ENCODE measurements at regions not wholly inside any gene's neighbourhood (a gene's known extent, or its start where the extent isn't known, plus 50 kb on each side); places are given as distances from the start of the nearest gene placed in this dataset.

GRCh38 chr1:181910905-181911304 is 150.6 kb downstream of the ZNF648 start:
- H3K27me3 Mint-ChIP-seq (ENCODE audit: low read depth): peaks cover 3% of the 10 kb centered on the region
- H3K36me3 Mint-ChIP-seq: no peaks in the 10 kb centered on the region
- H3K9me3 Mint-ChIP-seq: peaks cover 4% of the 10 kb centered on the region; the same call in 1 of the 2 replicates
- ATAC-seq (peak; percentile 63; the same call in 1 of the 2 replicates), DNase-seq (ENCODE audit: low spot score) (no peak)
- CTCF ChIA-PET: no interaction called here
- H3K27ac Mint-ChIP-seq: no peak overlapping the region
- no peak overlapping the region for H3K4me3 Mint-ChIP-seq
- no peaks in the 10 kb centered on the region for H3K4me1 Mint-ChIP-seq
- no peak for TF ChIP-seq SMAD4 (CRISPR knock-in tag; IDR thresholded peaks at IDR 0.05)
- TF ChIP-seq ZMAT4 (CRISPR knock-in tag; IDR thresholded peaks at IDR 0.05): no peak
- POLR2A ChIA-PET: no interaction called here

- ChIA-PET CTCF (interaction anchor here (1.5 to 1.9 kb wide), 2 partner anchors 11 to 145 kb away, joined by 4 to 5 read pairs; no protein-coding TSS in a partner anchor), POLR2A (no interaction called here)
- Mint-ChIP-seq H3K27me3 (ENCODE audit: low read depth) (peaks cover 5% of the 10 kb centered on the region), H3K9me3 (peaks cover 4% of the 10 kb centered on the region; the same call in 1 of the 2 replicates), H3K27ac (no peak overlapping the region), H3K4me3 (no peak overlapping the region), H3K4me1 (no peaks in the 10 kb centered on the region), H3K36me3 (no peaks in the 10 kb centered on the region)
- no peak for DNase-seq (ENCODE audit: low spot score)
- no peak for ATAC-seq
- TF ChIP-seq ATF6 (CRISPR knock-in tag; IDR thresholded peaks at IDR 0.05): no peak
- TF ChIP-seq PRRX2 (CRISPR knock-in tag; IDR thresholded peaks at IDR 0.05): no peak
- TF ChIP-seq CBFB (CRISPR knock-in tag; IDR thresholded peaks at IDR 0.05; ENCODE audit: low read depth): no peak
- TF ChIP-seq ESRRA (CRISPR knock-in tag; IDR thresholded peaks at IDR 0.05; ENCODE audit: borderline replicate concordance): no peak
- no peak for TF ChIP-seq ZNF281 (CRISPR knock-in tag; IDR thresholded peaks at IDR 0.05)
- no peak for TF ChIP-seq ZNF219 (CRISPR knock-in tag; IDR thresholded peaks at IDR 0.05; ENCODE audit: borderline replicate concordance)
- TF ChIP-seq FOXJ3 (CRISPR knock-in tag; IDR thresholded peaks at IDR 0.05; ENCODE audit: borderline replicate concordance): no peak
- no peak for TF ChIP-seq JAZF1 (CRISPR knock-in tag; IDR thresholded peaks at IDR 0.05)
- TF ChIP-seq GABPB1 (CRISPR knock-in tag; IDR thresholded peaks at IDR 0.05): no peak
- no peak for TF ChIP-seq ZSCAN18 (CRISPR knock-in tag; IDR thresholded peaks at IDR 0.05)
- TF ChIP-seq TEAD4 (CRISPR knock-in tag; IDR thresholded peaks at IDR 0.05): no peak
Observed at GRCh38 chr1:181909010-181909409, 152.5 kb downstream of the ZNF648 start.

- DNase-seq (ENCODE audit: low spot score): no peak
- peaks cover 5% of the 10 kb centered on the region; the same call in 1 of the 2 replicates for H3K27me3 Mint-ChIP-seq (ENCODE audit: low read depth)
- ChIA-PET POLR2A (no interaction called here), CTCF (no interaction called here)
- no peak for ATAC-seq
- H3K4me3 Mint-ChIP-seq: no peak overlapping the region
- no peak overlapping the region for H3K27ac Mint-ChIP-seq
- H3K9me3 Mint-ChIP-seq: peaks cover 4% of the 10 kb centered on the region; the same call in 1 of the 2 replicates
- H3K4me1 Mint-ChIP-seq: no peaks in the 10 kb centered on the region
- H3K36me3 Mint-ChIP-seq: no peaks in the 10 kb centered on the region
- no peak for TF ChIP-seq USF1 (CRISPR knock-in tag; IDR thresholded peaks at IDR 0.05)
- TF ChIP-seq ETV6 (CRISPR knock-in tag; IDR thresholded peaks at IDR 0.05): no peak
- TF ChIP-seq ZSCAN18 (CRISPR knock-in tag; IDR thresholded peaks at IDR 0.05): no peak
- no peak for TF ChIP-seq SP1 (CRISPR knock-in tag; conservative IDR thresholded peaks at IDR 0.05)
- no peak for TF ChIP-seq GABPB1 (CRISPR knock-in tag; IDR thresholded peaks at IDR 0.05)
- no peak for TF ChIP-seq RELA (CRISPR knock-in tag; IDR thresholded peaks at IDR 0.05; ENCODE audit: borderline replicate concordance)
- no peak for TF ChIP-seq NFATC4 (CRISPR knock-in tag; IDR thresholded peaks at IDR 0.05)
- TF ChIP-seq MXD4 (CRISPR knock-in tag; IDR thresholded peaks at IDR 0.05; ENCODE audit: borderline replicate concordance): no peak
- TF ChIP-seq HMGA2 (CRISPR knock-in tag; IDR thresholded peaks at IDR 0.05): no peak
- no peak for TF ChIP-seq FOXP1 (CRISPR knock-in tag; IDR thresholded peaks at IDR 0.05; ENCODE audit: borderline replicate concordance)
- no peak for TF ChIP-seq NFE2L1 (CRISPR knock-in tag; IDR thresholded peaks at IDR 0.05)
- TF ChIP-seq E2F4 (CRISPR knock-in tag; IDR thresholded peaks at IDR 0.05; ENCODE audit: borderline replicate concordance, low read depth): no peak
- no peak for TF ChIP-seq ELF4 (CRISPR knock-in tag; IDR thresholded peaks at IDR 0.05; ENCODE audit: low read depth)
Observed at GRCh38 chr1:181906631-181907030, 154.9 kb downstream of the ZNF648 start.

All from WTC11 (cell line).